GM23248 (cell line): ENCODE measurements at regions not wholly inside any gene's neighbourhood (a gene's known extent, or its start where the extent isn't known, plus 50 kb on each side); places are given as distances from the start of the nearest gene placed in this dataset.

Source experiments
- DNase-seq: peaks from one replicate; pipeline ENCODE4 v3.0.0-alpha.2; 2015
- H2AFZ ChIP-seq: fragments of 200-600 bp; sonication (generic); 2 replicates; pipeline ENCODE4 v1.6.1; 2016; ENCODE audit warnings: antibody characterized with exemption
- H3F3A ChIP-seq: fragments of 200-600 bp; sonication (generic); 2 replicates; pipeline ENCODE4 v1.6.1; 2016; ENCODE audit warnings: mild to moderate bottlenecking, antibody characterized with exemption, mixed run types; ENCODE audit not compliant: insufficient read depth
- H3K27ac ChIP-seq: fragments of 200-600 bp; sonication (generic); 2 replicates; pipeline ENCODE4 v1.5.1; 2016; ENCODE audit warnings: mild to moderate bottlenecking
- H3K27me3 ChIP-seq: fragments of 200-600 bp; sonication (generic); replicated peaks from 2 replicates; pipeline ENCODE4 v1.6.1; 2016; ENCODE audit warnings: mild to moderate bottlenecking; ENCODE audit not compliant: insufficient read depth
- H3K36me3 ChIP-seq: fragments of 200-600 bp; sonication (generic); 2 replicates; pipeline ENCODE4 v1.6.1; 2016; ENCODE audit warnings: low read depth, mild to moderate bottlenecking
- H3K4me1 ChIP-seq: fragments of 200-600 bp; sonication (generic); 2 replicates; pipeline ENCODE4 v1.6.1; 2016; ENCODE audit warnings: mild to moderate bottlenecking; ENCODE audit not compliant: insufficient read depth
- H3K4me2 ChIP-seq: fragments of 200-600 bp; sonication (generic); one replicate; pipeline ENCODE4 v1.6.1; 2016; ENCODE audit warnings: mild to moderate bottlenecking; ENCODE audit not compliant: unreplicated experiment
- H3K4me3 ChIP-seq: fragments of 200-600 bp; sonication (generic); 2 replicates; pipeline ENCODE4 v1.5.1; 2016; ENCODE audit warnings: mild to moderate bottlenecking
- H3K79me2 ChIP-seq: fragments of 200-600 bp; sonication (generic); 2 replicates; pipeline ENCODE4 v1.6.1; 2016; ENCODE audit warnings: mild to moderate bottlenecking; ENCODE audit not compliant: insufficient read depth
- H3K9ac ChIP-seq: fragments of 200-600 bp; sonication (generic); 2 replicates; pipeline ENCODE4 v1.6.1; 2016; ENCODE audit warnings: mild to moderate bottlenecking
- H3K9me2 ChIP-seq: fragments of 200-600 bp; sonication (generic); 2 replicates; pipeline ENCODE4 v1.6.1; 2016; ENCODE audit warnings: mixed run types, mild to moderate bottlenecking, moderate library complexity; ENCODE audit not compliant: insufficient read depth
- H3K9me3 ChIP-seq: fragments of 200-600 bp; sonication (generic); one replicate; pipeline ENCODE4 v1.6.1; 2017; ENCODE audit warnings: low read depth
- H4K20me1 ChIP-seq: fragments of 200-600 bp; sonication (generic); 2 replicates; pipeline ENCODE4 v1.6.0; 2016; ENCODE audit not compliant: insufficient read depth
- EZH2 ChIP-seq: fragments of 200-600 bp; sonication (generic); IDR thresholded peaks from 2 replicates; pipeline ENCODE4 v1.6.1; 2018; ENCODE audit warnings: antibody characterized with exemption, mild to moderate bottlenecking; ENCODE audit not compliant: insufficient read depth, poor library complexity, severe bottlenecking
- EZH2phosphoT487 ChIP-seq: fragments of 200-600 bp; sonication (generic); IDR thresholded peaks from 2 replicates; pipeline ENCODE4 v1.6.1; 2018; ENCODE audit warnings: antibody characterized with exemption, moderate library complexity, mild to moderate bottlenecking, low read depth; ENCODE audit not compliant: insufficient read depth
- WGBS, 2 experiments: methylation state at CpG; one replicate each; pipeline ENCODE4 v1.1.6; 2015 to 2017; ENCODE audit warnings: low lambda C conversion rate in 2 of 2, low coverage in 1 of 2; ENCODE audit errors: missing lambda C conversion rate in 2 of 2; 5-methylcytosine and 5-hydroxymethylcytosine counted together
- in situ Hi-C: fragments of 300-500 bp; cut with MboI; formaldehyde crosslinking; loops from 2 replicates; pipeline ENCODE4 v1.15.0; 2020

DNA sequence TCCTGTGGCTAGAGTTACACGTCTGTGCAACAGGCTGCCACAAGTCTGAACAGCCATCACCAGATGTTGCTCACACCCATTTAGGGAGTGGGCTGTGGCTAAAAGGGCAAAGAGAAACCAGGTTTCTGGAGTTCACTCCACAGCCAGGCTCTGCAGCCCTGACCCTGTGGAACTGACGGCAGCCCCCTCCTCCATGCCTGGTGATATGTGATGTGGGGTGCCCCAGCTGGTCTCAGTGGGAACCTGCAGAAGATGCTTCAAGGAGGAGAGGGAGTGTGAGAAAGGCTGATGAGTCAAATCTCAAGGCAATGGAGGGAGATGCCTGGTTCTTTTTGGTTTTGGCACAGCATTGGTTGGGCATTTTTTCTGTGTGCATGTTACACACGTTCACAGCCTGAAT lies 130.6 kb downstream of the TPRA1 start:
- Histone ChIP-seq H3K4me1 (peaks cover 13% of the 10 kb centered on the region), H3F3A (peaks cover 6% of the 10 kb centered on the region; the same call in 1 of the 2 replicates), H2AFZ (no peak overlapping the region), H3K9me3 (no peaks in the 10 kb centered on the region), H3K9ac (no peak overlapping the region), H3K4me2 (no peak overlapping the region), H3K27me3 (peaks cover 4% of the 10 kb centered on the region; the same call in 1 of the 2 replicates), H3K4me3 (no peak overlapping the region), H3K79me2 (no peaks in the 10 kb centered on the region), H3K27ac (no peak overlapping the region), H3K9me2 (no peaks in the 10 kb centered on the region), H3K36me3 (no peaks in the 10 kb centered on the region), H4K20me1 (no peaks in the 10 kb centered on the region)
- DNase-seq, result no peak
- TF ChIP-seq EZH2phosphoT487 (no peak), EZH2 (no peak)
- in situ Hi-C loops, result loop anchor here (10.0 kb wide), 2 partner anchors 485 to 705 kb away; no protein-coding TSS in a partner anchor
- 7 to 10% methylated on average over 3 of the region's 3 CpGs for WGBS, 2 experiments

GRCh38 chr3:127458696-127459604 lies 131.6 kb downstream of the TPRA1 start:
- Histone ChIP-seq H3F3A (peaks cover 6% of the 10 kb centered on the region; the same call in 1 of the 2 replicates), H3K9me2 (no peaks in the 10 kb centered on the region), H3K4me1 (peaks cover 13% of the 10 kb centered on the region), H3K27me3 (peaks cover 7% of the 10 kb centered on the region; the same call in 1 of the 2 replicates), H3K9me3 (no peaks in the 10 kb centered on the region), H3K27ac (no peak overlapping the region), H3K4me3 (no peak overlapping the region), H3K9ac (no peak overlapping the region), H3K79me2 (no peaks in the 10 kb centered on the region), H3K36me3 (no peaks in the 10 kb centered on the region), H3K4me2 (no peak overlapping the region), H4K20me1 (no peaks in the 10 kb centered on the region), H2AFZ (no peak overlapping the region)
- peak; percentile 13 for DNase-seq
- in situ Hi-C loops, result loop anchor here (10.0 kb wide), 2 partner anchors 484 to 704 kb away; no protein-coding TSS in a partner anchor
- 26 to 29% methylated on average over 20 of the region's 20 CpGs for WGBS, 2 experiments
- no peak for TF ChIP-seq EZH2
- TF ChIP-seq EZH2phosphoT487, result no peak

- in situ Hi-C loops, result loop anchor here (10.0 kb wide), 2 partner anchors 483 to 703 kb away; no protein-coding TSS in a partner anchor
- Histone ChIP-seq H3K9ac (no peak overlapping the region), H4K20me1 (no peaks in the 10 kb centered on the region), H3K27ac (no peak overlapping the region), H3K9me2 (no peaks in the 10 kb centered on the region), H2AFZ (no peak overlapping the region), H3K4me3 (peak overlapping the region; percentile 65), H3F3A (peaks cover 6% of the 10 kb centered on the region; the same call in 1 of the 2 replicates), H3K4me1 (peaks cover 13% of the 10 kb centered on the region), H3K9me3 (no peaks in the 10 kb centered on the region), H3K4me2 (peak overlapping the region; percentile 82), H3K79me2 (no peaks in the 10 kb centered on the region), H3K36me3 (no peaks in the 10 kb centered on the region), H3K27me3 (peaks cover 16% of the 10 kb centered on the region; the same call in 1 of the 2 replicates)
- WGBS, 2 experiments, result 51 to 53% methylated on average over 6 of the region's 6 CpGs
- TF ChIP-seq EZH2 (no peak), EZH2phosphoT487 (no peak)
- DNase-seq, result no peak
Observed at GRCh38 chr3:127457546-127458145, 132.9 kb downstream of the TPRA1 start.

GRCh38 chr3:127457094-127457475 lies 133.4 kb downstream of the TPRA1 start:
- DNase-seq, result peak; percentile 91
- peak overlapping the region; percentile 75 for H2AFZ ChIP-seq
- peak overlapping the region; percentile 39; the same call in 1 of the 2 replicates for H3K9ac ChIP-seq
- 2 to 4% methylated on average over 26 to 27 of the region's 27 CpGs for WGBS, 2 experiments
- H3K36me3 ChIP-seq, result no peaks in the 10 kb centered on the region
- peaks cover 13% of the 10 kb centered on the region for H3K4me1 ChIP-seq
- TF ChIP-seq EZH2phosphoT487 (no peak), EZH2 (no peak)
- peaks cover 6% of the 10 kb centered on the region; the same call in 1 of the 2 replicates for H3F3A ChIP-seq
- H3K9me2 ChIP-seq, result no peaks in the 10 kb centered on the region
- H3K27me3 ChIP-seq, result peaks cover 16% of the 10 kb centered on the region; the same call in 1 of the 2 replicates
- peak overlapping the region; percentile 82 for H3K4me2 ChIP-seq
- in situ Hi-C loops, result loop anchor here (10.0 kb wide), 2 partner anchors 482 to 702 kb away; no protein-coding TSS in a partner anchor
- no peaks in the 10 kb centered on the region for H3K9me3 ChIP-seq
- peak overlapping the region; percentile 65 for H3K4me3 ChIP-seq
- H3K27ac ChIP-seq, result peak overlapping the region; percentile 45
- no peaks in the 10 kb centered on the region for H3K79me2 ChIP-seq
- no peaks in the 10 kb centered on the region for H4K20me1 ChIP-seq
